ENCODE measurements at regions not wholly inside any gene's neighbourhood (a gene's known extent, or its start where the extent isn't known, plus 50 kb on each side); places are given as distances from the start of the nearest gene placed in this dataset.

- TF ChIP-seq CTCF (IDR thresholded peaks at IDR 0.05; ENCODE audit: poor library complexity, severe bottlenecking) = no peak
- TF ChIP-seq EZH2 (IDR thresholded peaks at IDR 0.05; ENCODE audit: borderline replicate concordance, insufficient read depth, low read length, poor library complexity, severe bottlenecking) = no peak
- no peak for TF ChIP-seq EP300 (conservative IDR thresholded peaks at IDR 0.05; ENCODE audit: poor library complexity, severe bottlenecking)
- TF ChIP-seq MXI1 (conservative IDR thresholded peaks at IDR 0.05; ENCODE audit: poor library complexity, severe bottlenecking) = no peak
- TF ChIP-seq, protein P1, sequence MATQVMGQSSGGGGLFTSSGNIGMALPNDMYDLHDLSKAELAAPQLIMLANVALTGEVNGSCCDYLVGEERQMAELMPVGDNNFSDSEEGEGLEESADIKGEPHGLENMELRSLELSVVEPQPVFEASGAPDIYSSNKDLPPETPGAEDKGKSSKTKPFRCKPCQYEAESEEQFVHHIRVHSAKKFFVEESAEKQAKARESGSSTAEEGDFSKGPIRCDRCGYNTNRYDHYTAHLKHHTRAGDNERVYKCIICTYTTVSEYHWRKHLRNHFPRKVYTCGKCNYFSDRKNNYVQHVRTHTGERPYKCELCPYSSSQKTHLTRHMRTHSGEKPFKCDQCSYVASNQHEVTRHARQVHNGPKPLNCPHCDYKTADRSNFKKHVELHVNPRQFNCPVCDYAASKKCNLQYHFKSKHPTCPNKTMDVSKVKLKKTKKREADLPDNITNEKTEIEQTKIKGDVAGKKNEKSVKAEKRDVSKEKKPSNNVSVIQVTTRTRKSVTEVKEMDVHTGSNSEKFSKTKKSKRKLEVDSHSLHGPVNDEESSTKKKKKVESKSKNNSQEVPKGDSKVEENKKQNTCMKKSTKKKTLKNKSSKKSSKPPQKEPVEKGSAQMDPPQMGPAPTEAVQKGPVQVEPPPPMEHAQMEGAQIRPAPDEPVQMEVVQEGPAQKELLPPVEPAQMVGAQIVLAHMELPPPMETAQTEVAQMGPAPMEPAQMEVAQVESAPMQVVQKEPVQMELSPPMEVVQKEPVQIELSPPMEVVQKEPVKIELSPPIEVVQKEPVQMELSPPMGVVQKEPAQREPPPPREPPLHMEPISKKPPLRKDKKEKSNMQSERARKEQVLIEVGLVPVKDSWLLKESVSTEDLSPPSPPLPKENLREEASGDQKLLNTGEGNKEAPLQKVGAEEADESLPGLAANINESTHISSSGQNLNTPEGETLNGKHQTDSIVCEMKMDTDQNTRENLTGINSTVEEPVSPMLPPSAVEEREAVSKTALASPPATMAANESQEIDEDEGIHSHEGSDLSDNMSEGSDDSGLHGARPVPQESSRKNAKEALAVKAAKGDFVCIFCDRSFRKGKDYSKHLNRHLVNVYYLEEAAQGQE (IDR thresholded peaks at IDR 0.05; ENCODE audit: borderline replicate concordance) = no peak
- TF ChIP-seq RAD21 (conservative IDR thresholded peaks at IDR 0.05) = no peak
Measured at GRCh38 chr11:36953976-36954375, 355.9 kb upstream of the RAG2 start.
